Cardiac muscle cell (in vitro differentiated cells and primary cell): ENCODE measurements at regions not wholly inside any gene's neighbourhood (a gene's known extent, or its start where the extent isn't known, plus 50 kb on each side); places are given as distances from the start of the nearest gene placed in this dataset.
A peak's percentile ranks its signal among the peaks of the same experiment; 100 is the strongest.

ENCODE experiments used
- DNase-seq, 2 donors: peaks; one replicate each; pipeline versions ENCODE4 v3.0.0 to v3.0.0-alpha.2; 2010 to 2017; ENCODE audit warnings: low read depth in 1 of 2, low spot score in 1 of 2
- H3K27ac ChIP-seq: fragments of 200-600 bp; sonication (generic); 2 replicates; pipeline ENCODE4 v1.5.1; 2016
- H3K27me3 ChIP-seq: fragments of 200-600 bp; sonication (generic); 2 replicates; pipeline ENCODE4 v1.6.0; 2016; ENCODE audit warnings: control low read depth
- H3K36me3 ChIP-seq: fragments of 200-600 bp; sonication (generic); 2 replicates; pipeline ENCODE4 v1.5.1; 2016; ENCODE audit warnings: control low read depth
- H3K4me1 ChIP-seq: fragments of 200-600 bp; sonication (generic); 2 replicates; pipeline ENCODE4 v1.8.1; 2017; ENCODE audit warnings: low read depth, mild to moderate bottlenecking, mixed run types
- H3K4me3 ChIP-seq: fragments of 200-600 bp; sonication (generic); 2 replicates; pipeline ENCODE4 v1.5.1; 2016; ENCODE audit warnings: mild to moderate bottlenecking
- H3K9me3 ChIP-seq: fragments of 200-600 bp; sonication (generic); 2 replicates; pipeline ENCODE4 v1.5.1; 2017; ENCODE audit warnings: low read depth, mild to moderate bottlenecking, control low read depth
- TF ChIP-seq, protein P1 (sequence below): IDR thresholded peaks from 2 replicates; pipeline ENCODE4 v1.5.1; 2012; ENCODE audit warnings: low read depth, mild to moderate bottlenecking, low read length

- TF ChIP-seq, protein P1, sequence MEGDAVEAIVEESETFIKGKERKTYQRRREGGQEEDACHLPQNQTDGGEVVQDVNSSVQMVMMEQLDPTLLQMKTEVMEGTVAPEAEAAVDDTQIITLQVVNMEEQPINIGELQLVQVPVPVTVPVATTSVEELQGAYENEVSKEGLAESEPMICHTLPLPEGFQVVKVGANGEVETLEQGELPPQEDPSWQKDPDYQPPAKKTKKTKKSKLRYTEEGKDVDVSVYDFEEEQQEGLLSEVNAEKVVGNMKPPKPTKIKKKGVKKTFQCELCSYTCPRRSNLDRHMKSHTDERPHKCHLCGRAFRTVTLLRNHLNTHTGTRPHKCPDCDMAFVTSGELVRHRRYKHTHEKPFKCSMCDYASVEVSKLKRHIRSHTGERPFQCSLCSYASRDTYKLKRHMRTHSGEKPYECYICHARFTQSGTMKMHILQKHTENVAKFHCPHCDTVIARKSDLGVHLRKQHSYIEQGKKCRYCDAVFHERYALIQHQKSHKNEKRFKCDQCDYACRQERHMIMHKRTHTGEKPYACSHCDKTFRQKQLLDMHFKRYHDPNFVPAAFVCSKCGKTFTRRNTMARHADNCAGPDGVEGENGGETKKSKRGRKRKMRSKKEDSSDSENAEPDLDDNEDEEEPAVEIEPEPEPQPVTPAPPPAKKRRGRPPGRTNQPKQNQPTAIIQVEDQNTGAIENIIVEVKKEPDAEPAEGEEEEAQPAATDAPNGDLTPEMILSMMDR = no peak
- DNase-seq = peak in 1 of 2 donors; percentile 49
- no peaks in the 10 kb centered on the region for H3K4me1 ChIP-seq
- H3K4me3 ChIP-seq = no peak overlapping the region
- no peaks in the 10 kb centered on the region for H3K9me3 ChIP-seq
- no peaks in the 10 kb centered on the region for H3K27me3 ChIP-seq
- H3K36me3 ChIP-seq = no peaks in the 10 kb centered on the region
- no peak overlapping the region for H3K27ac ChIP-seq
Observed at GRCh38 chr5:41649659-41650058, 139.3 kb upstream of the PLCXD3 start.

DNA sequence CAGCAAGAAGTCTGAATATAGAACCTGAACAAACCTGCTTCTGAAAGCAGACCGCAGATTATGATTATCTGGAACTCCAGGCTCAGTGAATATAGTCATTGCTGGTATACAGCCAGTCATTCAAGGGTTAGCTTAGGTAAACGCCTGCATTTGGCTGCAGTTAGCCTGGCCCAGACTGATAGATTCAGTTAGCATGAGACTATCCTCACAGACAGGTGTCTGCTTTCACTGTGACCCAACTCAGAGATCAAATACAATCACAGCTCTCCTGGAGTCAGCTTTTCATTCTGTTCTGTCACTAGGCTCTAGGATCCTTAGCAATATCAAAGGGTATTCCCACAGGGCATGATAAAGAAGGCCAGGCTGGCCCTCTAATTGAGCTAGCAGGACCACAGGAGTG, 138.6 kb upstream of the PLCXD3 start:
- H3K4me1 ChIP-seq = no peaks in the 10 kb centered on the region
- no peaks in the 10 kb centered on the region for H3K36me3 ChIP-seq
- no peaks in the 10 kb centered on the region for H3K27me3 ChIP-seq
- no peak for DNase-seq
- H3K27ac ChIP-seq = peak overlapping the region; percentile 22
- H3K4me3 ChIP-seq = no peak overlapping the region
- H3K9me3 ChIP-seq = no peaks in the 10 kb centered on the region
- TF ChIP-seq, protein P1 = no peak

GRCh38 chr5:41641621-41642020, 131.2 kb upstream of the PLCXD3 start:
- no peaks in the 10 kb centered on the region for H3K9me3 ChIP-seq
- no peaks in the 10 kb centered on the region for H3K27me3 ChIP-seq
- no peaks in the 10 kb centered on the region for H3K4me1 ChIP-seq
- DNase-seq = peak in 1 of 2 donors; percentile 56
- no peak overlapping the region for H3K4me3 ChIP-seq
- H3K27ac ChIP-seq = no peak overlapping the region
- TF ChIP-seq, protein P1 = peak; percentile 22
- no peaks in the 10 kb centered on the region for H3K36me3 ChIP-seq

DNA sequence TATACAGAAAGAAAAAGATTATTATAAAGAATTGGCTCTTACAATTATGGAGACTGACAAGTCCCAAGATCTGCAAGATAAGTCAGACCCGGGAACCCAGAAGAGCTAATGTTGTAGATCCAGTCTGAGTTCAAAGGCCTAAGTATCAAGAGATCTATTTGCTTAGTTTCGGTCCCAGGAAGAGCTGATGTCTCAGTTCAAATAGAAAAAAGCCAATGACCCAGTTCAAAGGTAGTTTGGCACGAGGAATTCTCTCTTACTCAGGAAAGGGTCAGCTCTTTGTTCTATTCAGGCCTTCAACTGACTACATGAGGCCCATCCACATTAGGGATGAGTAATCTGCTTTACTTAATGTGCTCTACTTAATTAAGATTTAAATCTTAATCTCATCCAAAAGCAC, 128.3 kb upstream of the PLCXD3 start:
- H3K27me3 ChIP-seq = no peaks in the 10 kb centered on the region
- DNase-seq = no peak
- H3K4me3 ChIP-seq = no peak overlapping the region
- no peaks in the 10 kb centered on the region for H3K36me3 ChIP-seq
- no peaks in the 10 kb centered on the region for H3K9me3 ChIP-seq
- TF ChIP-seq, protein P1 = no peak
- H3K27ac ChIP-seq = no peak overlapping the region
- no peaks in the 10 kb centered on the region for H3K4me1 ChIP-seq

- H3K27me3 ChIP-seq = no peaks in the 10 kb centered on the region
- no peaks in the 10 kb centered on the region for H3K9me3 ChIP-seq
- TF ChIP-seq, protein P1 = peak; percentile 17
- H3K27ac ChIP-seq = no peak overlapping the region
- H3K36me3 ChIP-seq = no peaks in the 10 kb centered on the region
- H3K4me3 ChIP-seq = no peak overlapping the region
- no peaks in the 10 kb centered on the region for H3K4me1 ChIP-seq
- peak in 1 of 2 donors; percentile 9 for DNase-seq
Observed at GRCh38 chr5:41637869-41638268, 127.5 kb upstream of the PLCXD3 start.

DNA sequence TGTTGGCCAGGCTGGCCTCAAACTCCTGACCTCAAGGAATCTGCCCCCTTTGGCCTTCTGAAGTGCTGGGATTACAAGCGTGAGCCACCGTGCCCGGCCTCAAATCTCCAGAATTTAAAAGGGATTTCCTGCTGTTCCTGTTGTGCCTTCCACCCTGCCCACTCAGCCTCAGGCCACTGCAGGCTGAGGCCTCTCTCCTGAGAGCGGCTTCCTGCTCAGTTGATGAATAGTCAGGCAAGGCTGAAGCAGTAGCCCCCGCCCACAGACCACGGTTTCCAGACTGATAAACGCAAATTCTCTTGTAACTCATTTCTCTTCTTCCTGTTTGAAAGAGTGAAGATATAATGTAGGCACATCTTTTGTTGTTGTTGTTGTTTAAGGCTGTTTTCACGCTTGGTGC, 127.0 kb upstream of the PLCXD3 start:
- H3K4me3 ChIP-seq = no peak overlapping the region
- no peaks in the 10 kb centered on the region for H3K4me1 ChIP-seq
- TF ChIP-seq, protein P1 = no peak
- no peaks in the 10 kb centered on the region for H3K36me3 ChIP-seq
- no peak overlapping the region for H3K27ac ChIP-seq
- H3K27me3 ChIP-seq = no peaks in the 10 kb centered on the region
- peak in 1 of 2 donors; percentile 20 for DNase-seq
- H3K9me3 ChIP-seq = no peaks in the 10 kb centered on the region
